DND-41 (cell line): ENCODE measurements at regions not wholly inside any gene's neighbourhood (a gene's known extent, or its start where the extent isn't known, plus 50 kb on each side); places are given as distances from the start of the nearest gene placed in this dataset.

Source experiments
- ATAC-seq: fragments of 200-7000 bp; cut with Tn5 transposase; 3 replicates; pipeline ENCODE4 v1.9.1; 2021; ENCODE audit warnings: low read depth; ENCODE audit not compliant: insufficient read depth
- DNase-seq: peaks from one replicate; pipeline ENCODE4 v3.0.0-alpha.2; 2020
- H2AFZ ChIP-seq: 2 replicates; pipeline ENCODE4 v1.6.0; 2012; ENCODE audit warnings: low read depth, low read length
- H3K27ac ChIP-seq: 2 replicates; pipeline ENCODE4 v1.5.1; 2012; ENCODE audit warnings: low read length, inconsistent platforms
- H3K27me3 ChIP-seq: fragments of 200-600 bp; sonication (generic); 2 replicates; pipeline ENCODE4 v1.6.0; 2012; ENCODE audit warnings: low read length, mild to moderate bottlenecking, inconsistent platforms; ENCODE audit not compliant: insufficient read depth, poor library complexity
- H3K36me3 ChIP-seq: 2 replicates; pipeline ENCODE4 v1.5.1; 2012; ENCODE audit warnings: low read length, inconsistent platforms; ENCODE audit not compliant: insufficient read depth
- H3K4me1 ChIP-seq: 2 replicates; pipeline ENCODE4 v1.5.1; 2012; ENCODE audit warnings: mild to moderate bottlenecking, low read length; ENCODE audit not compliant: insufficient read depth
- H3K4me2 ChIP-seq: 2 replicates; pipeline ENCODE4 v1.6.0; 2012; ENCODE audit warnings: mild to moderate bottlenecking, moderate library complexity, low read length, inconsistent platforms; ENCODE audit not compliant: insufficient read depth
- H3K4me3 ChIP-seq, 2 experiments: fragments of 200-600 bp in 1 of 2; shearing (Covaris generic) in 1 of 2; 2 replicates each; pipeline ENCODE4 v1.5.1; 2012 to 2016; ENCODE audit warnings: inconsistent platforms in 2 of 2, low read length in 2 of 2, mild to moderate bottlenecking in 2 of 2, low read depth in 1 of 2, moderate library complexity in 1 of 2
- H3K79me2 ChIP-seq: 2 replicates; pipeline ENCODE4 v1.6.0; 2012; ENCODE audit warnings: low read length, inconsistent platforms; ENCODE audit not compliant: insufficient read depth
- H3K9ac ChIP-seq: 2 replicates; pipeline ENCODE4 v1.6.0; 2012; ENCODE audit warnings: low read depth, mild to moderate bottlenecking, inconsistent platforms, low read length, moderate library complexity
- H3K9me3 ChIP-seq: 2 replicates; pipeline ENCODE4 v1.5.1; 2012; ENCODE audit warnings: low read length, moderate library complexity, mild to moderate bottlenecking, inconsistent platforms; ENCODE audit not compliant: insufficient read depth, severe bottlenecking
- H4K20me1 ChIP-seq: 2 replicates; pipeline ENCODE4 v1.6.0; 2012; ENCODE audit warnings: low read length; ENCODE audit not compliant: insufficient read depth
- EZH2 ChIP-seq: IDR thresholded peaks from 3 replicates; pipeline ENCODE4 v1.6.1; 2012; ENCODE audit warnings: borderline replicate concordance, low read depth, mild to moderate bottlenecking, moderate library complexity, low read length, inconsistent platforms; ENCODE audit not compliant: severe bottlenecking
- TF ChIP-seq, protein P1 (sequence below): IDR thresholded peaks from 2 replicates; pipeline ENCODE4 v1.5.1; 2012; ENCODE audit warnings: borderline replicate concordance, low read length, moderate library complexity, mild to moderate bottlenecking; ENCODE audit not compliant: poor library complexity, severe bottlenecking; ENCODE audit errors: extremely low read depth

DNA sequence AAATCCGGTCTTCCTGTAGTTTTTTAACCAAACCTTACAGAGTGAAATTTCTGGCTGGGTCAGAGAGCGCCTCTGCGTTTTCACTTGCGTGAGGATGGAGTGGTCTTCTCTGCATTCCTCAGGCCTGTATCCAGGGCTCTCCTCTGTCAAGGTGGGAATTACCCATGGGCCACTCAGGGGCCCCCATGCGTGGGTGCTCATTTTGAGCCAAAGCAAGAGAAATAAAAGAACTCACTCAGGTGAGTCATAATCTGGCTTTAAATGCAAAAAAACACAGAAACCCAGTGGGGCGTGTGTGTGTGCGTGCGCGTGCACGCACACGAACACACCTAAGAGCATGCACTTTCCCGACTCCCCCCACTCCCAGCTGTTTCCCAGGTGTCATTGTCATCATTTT, 104.0 kb upstream of the PWP1 start:
- TF ChIP-seq, protein P1, sequence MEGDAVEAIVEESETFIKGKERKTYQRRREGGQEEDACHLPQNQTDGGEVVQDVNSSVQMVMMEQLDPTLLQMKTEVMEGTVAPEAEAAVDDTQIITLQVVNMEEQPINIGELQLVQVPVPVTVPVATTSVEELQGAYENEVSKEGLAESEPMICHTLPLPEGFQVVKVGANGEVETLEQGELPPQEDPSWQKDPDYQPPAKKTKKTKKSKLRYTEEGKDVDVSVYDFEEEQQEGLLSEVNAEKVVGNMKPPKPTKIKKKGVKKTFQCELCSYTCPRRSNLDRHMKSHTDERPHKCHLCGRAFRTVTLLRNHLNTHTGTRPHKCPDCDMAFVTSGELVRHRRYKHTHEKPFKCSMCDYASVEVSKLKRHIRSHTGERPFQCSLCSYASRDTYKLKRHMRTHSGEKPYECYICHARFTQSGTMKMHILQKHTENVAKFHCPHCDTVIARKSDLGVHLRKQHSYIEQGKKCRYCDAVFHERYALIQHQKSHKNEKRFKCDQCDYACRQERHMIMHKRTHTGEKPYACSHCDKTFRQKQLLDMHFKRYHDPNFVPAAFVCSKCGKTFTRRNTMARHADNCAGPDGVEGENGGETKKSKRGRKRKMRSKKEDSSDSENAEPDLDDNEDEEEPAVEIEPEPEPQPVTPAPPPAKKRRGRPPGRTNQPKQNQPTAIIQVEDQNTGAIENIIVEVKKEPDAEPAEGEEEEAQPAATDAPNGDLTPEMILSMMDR = no peak
- TF ChIP-seq EZH2 = no peak
- H3K4me2 ChIP-seq = no peak overlapping the region
- ATAC-seq (no peak), DNase-seq (no peak)
- no peaks in the 10 kb centered on the region for H3K4me1 ChIP-seq
- no peak overlapping the region for H2AFZ ChIP-seq
- H3K27me3 ChIP-seq = peaks cover 5% of the 10 kb centered on the region
- no peak overlapping the region for H3K27ac ChIP-seq
- no peaks in the 10 kb centered on the region for H3K79me2 ChIP-seq
- H3K9me3 ChIP-seq = no peaks in the 10 kb centered on the region
- no peak overlapping the region for H3K9ac ChIP-seq
- no peaks in the 10 kb centered on the region for H3K36me3 ChIP-seq
- no peaks in the 10 kb centered on the region for H4K20me1 ChIP-seq
- H3K4me3 ChIP-seq = no peak overlapping the region

DNA sequence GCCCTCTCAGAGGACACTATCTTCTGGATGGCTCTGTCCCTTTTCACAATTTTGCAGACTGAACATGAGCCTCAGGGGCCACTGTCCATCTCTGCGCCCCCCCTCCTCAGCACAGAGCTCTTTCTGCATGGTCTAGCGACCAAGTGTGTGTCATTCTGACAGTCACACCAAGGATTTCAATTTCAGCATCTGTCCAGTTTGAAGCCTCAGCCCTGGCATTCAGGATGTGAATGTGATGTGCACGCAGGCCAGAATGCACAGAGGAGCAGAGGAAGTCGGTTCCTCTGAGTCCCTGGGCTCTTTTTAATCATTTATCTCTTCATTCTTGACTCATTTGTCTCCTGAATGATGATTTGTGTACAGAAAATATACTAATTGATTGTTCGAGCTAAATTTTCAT, 102.0 kb upstream of the PWP1 start:
- H3K4me1 ChIP-seq = no peaks in the 10 kb centered on the region
- H3K27ac ChIP-seq = no peak overlapping the region
- no peaks in the 10 kb centered on the region for H3K79me2 ChIP-seq
- no peak overlapping the region for H3K9ac ChIP-seq
- no peak overlapping the region for H2AFZ ChIP-seq
- H3K4me2 ChIP-seq = no peak overlapping the region
- no peaks in the 10 kb centered on the region for H4K20me1 ChIP-seq
- TF ChIP-seq, protein P1 = no peak
- TF ChIP-seq EZH2 = no peak
- no peak overlapping the region for H3K4me3 ChIP-seq
- H3K27me3 ChIP-seq = peaks cover 5% of the 10 kb centered on the region
- no peaks in the 10 kb centered on the region for H3K36me3 ChIP-seq
- H3K9me3 ChIP-seq = peaks cover 2% of the 10 kb centered on the region
- no peak for DNase-seq
- ATAC-seq = no peak

DNA sequence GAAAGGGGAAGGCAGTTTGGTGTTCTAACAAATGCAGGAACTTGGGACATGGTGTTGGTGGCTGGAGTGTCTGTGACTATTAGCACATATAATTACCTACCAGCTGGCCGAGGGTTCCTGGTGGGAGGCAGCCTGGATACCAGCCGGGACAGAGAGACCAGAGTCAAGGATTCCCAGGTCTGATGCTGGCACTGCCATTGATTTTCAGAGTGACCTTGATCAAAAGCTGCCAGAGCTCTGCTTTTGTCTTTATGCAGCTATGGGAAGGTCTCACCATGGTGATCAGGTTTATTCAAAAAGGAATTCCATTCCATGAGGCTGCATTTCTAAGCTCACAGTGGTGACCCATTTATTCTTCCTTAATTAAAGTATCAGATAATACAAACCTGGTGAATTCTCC, 101.0 kb upstream of the PWP1 start:
- no peak for ATAC-seq

More for the DNA sequence above, 101.0 kb upstream of the PWP1 start:
- Histone ChIP-seq H3K79me2 (no peaks in the 10 kb centered on the region), H3K27ac (no peak overlapping the region), H3K4me1 (no peaks in the 10 kb centered on the region), H3K4me3 (no peak overlapping the region), H4K20me1 (no peaks in the 10 kb centered on the region), H3K9me3 (peaks cover 2% of the 10 kb centered on the region), H3K27me3 (peaks cover 5% of the 10 kb centered on the region), H3K9ac (no peak overlapping the region), H3K36me3 (no peaks in the 10 kb centered on the region), H2AFZ (no peak overlapping the region), H3K4me2 (no peak overlapping the region)
- no peak for DNase-seq
- TF ChIP-seq EZH2 = no peak
- TF ChIP-seq, protein P1 = no peak
